ENCODE measurements at regions not wholly inside any gene's neighbourhood (a gene's known extent, or its start where the extent isn't known, plus 50 kb on each side); places are given as distances from the start of the nearest gene placed in this dataset.

GRCh38 chr13:91112924-91113277 is 234.6 kb upstream of the MIR17HG start:
- intact Hi-C loops (cut with DNase I) = no loop called here
- Histone ChIP-seq H3K9me3 (no peaks in the 10 kb centered on the region), H3K4me1 (no peaks in the 10 kb centered on the region), H3K27me3 (no peaks in the 10 kb centered on the region), H3K27ac (no peak overlapping the region), H3K36me3 (no peaks in the 10 kb centered on the region), H3K4me3 (no peak overlapping the region)
- 91 to 100% methylated on average over 1 of the region's 1 CpG for WGBS, 2 donors
- ATAC-seq (no peak), DNase-seq (no peak)
- TF ChIP-seq CTCF (IDR thresholded peaks at IDR 0.05) = no peak

- Histone ChIP-seq H3K4me1 (no peaks in the 10 kb centered on the region), H3K9me3 (no peaks in the 10 kb centered on the region), H3K27me3 (no peaks in the 10 kb centered on the region), H3K4me3 (no peak overlapping the region), H3K36me3 (no peaks in the 10 kb centered on the region), H3K27ac (no peak overlapping the region)
- DNase-seq (no peak), ATAC-seq (no peak)
- intact Hi-C loops (cut with DNase I) = no loop called here
- 85 to 89% methylated on average over 1 of the region's 1 CpG for WGBS, 2 donors
- no peak for TF ChIP-seq CTCF (IDR thresholded peaks at IDR 0.05)
Measured at GRCh38 chr13:91115776-91116175, 231.7 kb upstream of the MIR17HG start.

GRCh38 chr13:91117351-91117750 is 230.1 kb upstream of the MIR17HG start:
- ATAC-seq (no peak), DNase-seq (no peak)
- no peaks in the 10 kb centered on the region for H3K36me3 ChIP-seq
- no peak overlapping the region for H3K4me3 ChIP-seq
- H3K27ac ChIP-seq = no peak overlapping the region
- no peak for TF ChIP-seq CTCF (IDR thresholded peaks at IDR 0.05)
- no peaks in the 10 kb centered on the region for H3K4me1 ChIP-seq
- intact Hi-C loops (cut with DNase I) = no loop called here
- H3K27me3 ChIP-seq = no peaks in the 10 kb centered on the region
- no peaks in the 10 kb centered on the region for H3K9me3 ChIP-seq
- 73 to 77% methylated on average over 2 of the region's 2 CpGs for WGBS, 2 donors

GRCh38 chr13:91119643-91120042 is 227.8 kb upstream of the MIR17HG start:
- Histone ChIP-seq H3K4me1 (no peaks in the 10 kb centered on the region), H3K4me3 (no peak overlapping the region), H3K27ac (no peak overlapping the region), H3K36me3 (no peaks in the 10 kb centered on the region), H3K27me3 (no peaks in the 10 kb centered on the region), H3K9me3 (no peaks in the 10 kb centered on the region)
- 93% methylated on average over 3 of the region's 3 CpGs for WGBS, 2 donors
- ATAC-seq (no peak), DNase-seq (no peak)
- no peak for TF ChIP-seq CTCF (IDR thresholded peaks at IDR 0.05)
- intact Hi-C loops (cut with DNase I) = no loop called here

- Histone ChIP-seq H3K4me3 (no peak overlapping the region), H3K27ac (no peak overlapping the region), H3K36me3 (no peaks in the 10 kb centered on the region), H3K9me3 (no peaks in the 10 kb centered on the region), H3K27me3 (no peaks in the 10 kb centered on the region), H3K4me1 (no peaks in the 10 kb centered on the region)
- intact Hi-C loops (cut with DNase I) = no loop called here
- ATAC-seq (no peak), DNase-seq (no peak)
- 93 to 98% methylated on average over 1 of the region's 1 CpG for WGBS, 2 donors
- TF ChIP-seq CTCF (IDR thresholded peaks at IDR 0.05) = no peak
Measured at GRCh38 chr13:91122766-91123165, 224.7 kb upstream of the MIR17HG start.

All from heart right ventricle (tissue), 16 donors.